ENCODE measurements at regions not wholly inside any gene's neighbourhood (a gene's known extent, or its start where the extent isn't known, plus 50 kb on each side); places are given as distances from the start of the nearest gene placed in this dataset.

- Mint-ChIP-seq H3K27ac (no peak overlapping the region), H3K9me3 (no peaks in the 10 kb centered on the region), H3K27me3 (no peaks in the 10 kb centered on the region), H3K4me1 (no peaks in the 10 kb centered on the region), H3K36me3 (no peaks in the 10 kb centered on the region), H3K4me3 (no peak overlapping the region)
- no peak for DNase-seq
Observed at GRCh38 chrX:13266641-13267345, 53.1 kb downstream of the ATXN3L start.

DNA sequence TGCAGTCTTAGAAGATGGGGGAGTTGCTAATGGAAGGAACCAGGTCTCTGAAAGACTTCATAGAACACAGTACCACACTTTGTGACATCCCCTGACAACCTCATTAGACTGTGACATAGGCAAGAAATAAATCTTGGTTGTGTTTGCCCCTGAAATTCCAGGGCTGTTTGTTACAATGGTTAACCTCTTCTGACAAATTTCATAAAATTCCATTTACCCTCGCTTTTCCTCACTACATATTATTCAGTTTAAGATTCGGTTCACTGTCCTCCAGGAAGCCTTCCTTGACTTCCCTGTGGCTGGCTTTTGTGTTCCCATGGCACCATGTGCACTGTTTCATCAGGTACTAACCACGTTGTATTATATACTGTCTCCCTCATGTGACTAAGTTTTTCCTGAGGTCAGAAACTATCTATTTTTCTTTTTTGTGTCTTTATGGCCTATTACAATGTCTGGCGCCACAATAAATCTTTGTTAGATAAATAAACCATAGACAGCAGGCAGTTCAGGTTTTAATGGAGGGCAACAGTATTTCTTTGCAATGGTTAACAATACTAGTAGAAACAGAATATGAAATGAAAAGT is 54.2 kb downstream of the ATXN3L start:
- DNase-seq = no peak
- no peaks in the 10 kb centered on the region for H3K27me3 Mint-ChIP-seq
- no peaks in the 10 kb centered on the region for H3K36me3 Mint-ChIP-seq
- no peaks in the 10 kb centered on the region for H3K4me1 Mint-ChIP-seq
- H3K27ac Mint-ChIP-seq = no peak overlapping the region
- H3K9me3 Mint-ChIP-seq = no peaks in the 10 kb centered on the region
- no peak overlapping the region for H3K4me3 Mint-ChIP-seq

DNA sequence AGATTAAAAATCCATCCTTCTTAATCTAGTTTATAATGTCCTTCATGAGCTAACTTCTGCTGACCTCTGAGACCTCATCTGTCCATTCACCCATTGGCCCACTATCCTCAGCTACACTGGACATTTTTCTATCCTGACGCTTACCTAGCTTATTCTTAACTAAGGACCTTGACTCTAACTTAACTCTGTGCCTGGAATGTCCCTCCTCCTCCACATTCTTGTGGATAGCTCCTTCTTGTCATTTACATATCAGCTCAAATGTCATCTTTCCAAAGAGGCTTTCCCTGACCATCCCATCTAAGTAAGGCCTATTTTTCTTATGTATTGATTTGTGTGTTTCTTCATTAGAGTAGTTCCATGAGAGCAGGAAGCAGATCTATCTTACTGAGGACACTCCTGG is 54.7 kb downstream of the ATXN3L start:
- H3K9me3 Mint-ChIP-seq = no peaks in the 10 kb centered on the region
- no peaks in the 10 kb centered on the region for H3K4me1 Mint-ChIP-seq
- no peaks in the 10 kb centered on the region for H3K27me3 Mint-ChIP-seq
- no peak for DNase-seq
- H3K27ac Mint-ChIP-seq = no peak overlapping the region
- H3K4me3 Mint-ChIP-seq = no peak overlapping the region
- H3K36me3 Mint-ChIP-seq = no peaks in the 10 kb centered on the region

DNA sequence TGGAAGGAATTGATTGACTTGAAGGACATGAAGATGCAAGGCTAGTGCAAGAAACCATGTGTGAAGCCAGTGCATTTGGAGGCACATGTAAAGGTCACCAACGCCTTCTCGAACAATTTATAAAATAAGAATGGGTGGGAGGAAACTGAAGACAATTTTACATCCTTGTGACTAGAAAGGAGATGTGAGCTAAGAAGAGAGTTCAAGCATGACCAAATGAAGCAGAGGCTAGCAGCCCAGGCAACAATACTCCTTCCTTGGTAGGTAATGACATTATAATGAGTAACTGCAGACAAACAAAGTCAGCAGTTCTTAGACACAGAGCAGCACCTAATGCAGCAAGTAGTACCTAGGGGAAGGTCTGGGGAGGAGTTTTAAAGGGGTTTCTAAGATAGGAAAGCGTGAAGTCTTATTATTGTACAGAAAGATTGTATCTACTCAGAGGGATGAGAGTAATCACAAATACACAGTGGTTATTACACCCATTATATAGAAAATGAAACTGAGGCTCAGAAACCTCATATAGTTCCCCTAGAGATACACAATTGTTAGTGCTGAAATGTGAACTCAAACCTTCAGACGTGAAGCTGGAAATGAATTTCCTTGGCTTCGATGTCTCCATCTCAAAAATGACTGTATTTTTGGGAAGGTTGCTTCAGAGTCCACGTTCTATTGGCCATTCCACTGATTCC is 56.1 kb downstream of the ATXN3L start:
- Mint-ChIP-seq H3K36me3 (no peaks in the 10 kb centered on the region), H3K27me3 (no peaks in the 10 kb centered on the region), H3K4me3 (no peak overlapping the region), H3K4me1 (no peaks in the 10 kb centered on the region), H3K9me3 (no peaks in the 10 kb centered on the region), H3K27ac (no peak overlapping the region)
- no peak for DNase-seq

DNA sequence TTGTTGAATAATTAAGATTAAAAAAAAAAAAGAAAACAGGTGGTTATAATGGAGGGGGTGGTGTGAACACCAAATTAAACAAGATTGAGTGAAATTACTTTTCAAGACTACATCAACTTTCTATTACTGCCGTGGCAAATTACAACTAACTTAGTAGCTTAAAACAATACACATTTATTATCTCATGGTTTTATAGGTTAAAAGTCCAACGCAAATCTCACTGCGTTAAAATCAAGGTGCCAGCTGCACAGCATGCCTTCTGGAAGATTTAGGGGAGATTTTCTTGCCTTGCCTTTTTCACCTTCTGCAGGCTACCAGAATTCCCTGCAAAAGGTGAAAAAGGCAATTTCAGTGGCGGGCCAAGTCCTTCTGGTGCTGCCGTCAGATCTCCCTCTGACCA is 58.5 kb downstream of the ATXN3L start:
- Mint-ChIP-seq H3K4me1 (peaks cover 11% of the 10 kb centered on the region), H3K27ac (no peak overlapping the region), H3K4me3 (no peak overlapping the region), H3K36me3 (no peaks in the 10 kb centered on the region), H3K9me3 (no peaks in the 10 kb centered on the region), H3K27me3 (no peaks in the 10 kb centered on the region)
- DNase-seq = no peak

DNA sequence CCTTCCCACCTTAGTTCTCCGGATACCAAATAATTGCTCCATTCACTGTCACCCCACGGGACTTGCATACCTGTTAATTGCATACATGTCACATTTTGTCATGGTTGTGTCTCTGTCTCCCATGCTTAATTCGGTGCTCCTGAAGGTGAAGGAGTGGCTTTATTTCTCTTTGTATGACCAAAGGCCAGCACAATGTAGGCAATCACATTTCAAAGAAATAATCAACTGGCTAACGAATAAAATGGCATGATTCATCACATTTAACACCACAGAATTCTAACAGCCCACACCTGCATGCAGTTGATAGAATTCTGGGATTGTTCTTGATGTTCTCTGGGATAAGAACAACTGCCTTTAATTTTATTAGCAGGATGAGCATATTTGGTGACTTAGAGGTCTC is 59.3 kb downstream of the ATXN3L start:
- Mint-ChIP-seq H3K36me3 (peaks cover 4% of the 10 kb centered on the region), H3K9me3 (no peaks in the 10 kb centered on the region), H3K27me3 (no peaks in the 10 kb centered on the region), H3K4me1 (peaks cover 11% of the 10 kb centered on the region), H3K27ac (no peak overlapping the region), H3K4me3 (no peak overlapping the region)
- no peak for DNase-seq

GRCh38 chrX:13258725-13259124 is 61.1 kb downstream of the ATXN3L start:
- Mint-ChIP-seq H3K9me3 (no peaks in the 10 kb centered on the region), H3K27ac (no peak overlapping the region), H3K27me3 (no peaks in the 10 kb centered on the region), H3K4me3 (no peak overlapping the region), H3K4me1 (peaks cover 19% of the 10 kb centered on the region), H3K36me3 (peaks cover 5% of the 10 kb centered on the region)
- no peak for DNase-seq

- no peak for DNase-seq
- H3K4me3 Mint-ChIP-seq = no peak overlapping the region
- peaks cover 3% of the 10 kb centered on the region for H3K9me3 Mint-ChIP-seq
- no peak overlapping the region for H3K27ac Mint-ChIP-seq
- peaks cover 5% of the 10 kb centered on the region for H3K36me3 Mint-ChIP-seq
- peaks cover 24% of the 10 kb centered on the region for H3K4me1 Mint-ChIP-seq
- H3K27me3 Mint-ChIP-seq = no peaks in the 10 kb centered on the region
Observed at GRCh38 chrX:13258052-13258444, 61.8 kb downstream of the ATXN3L start.

DNA sequence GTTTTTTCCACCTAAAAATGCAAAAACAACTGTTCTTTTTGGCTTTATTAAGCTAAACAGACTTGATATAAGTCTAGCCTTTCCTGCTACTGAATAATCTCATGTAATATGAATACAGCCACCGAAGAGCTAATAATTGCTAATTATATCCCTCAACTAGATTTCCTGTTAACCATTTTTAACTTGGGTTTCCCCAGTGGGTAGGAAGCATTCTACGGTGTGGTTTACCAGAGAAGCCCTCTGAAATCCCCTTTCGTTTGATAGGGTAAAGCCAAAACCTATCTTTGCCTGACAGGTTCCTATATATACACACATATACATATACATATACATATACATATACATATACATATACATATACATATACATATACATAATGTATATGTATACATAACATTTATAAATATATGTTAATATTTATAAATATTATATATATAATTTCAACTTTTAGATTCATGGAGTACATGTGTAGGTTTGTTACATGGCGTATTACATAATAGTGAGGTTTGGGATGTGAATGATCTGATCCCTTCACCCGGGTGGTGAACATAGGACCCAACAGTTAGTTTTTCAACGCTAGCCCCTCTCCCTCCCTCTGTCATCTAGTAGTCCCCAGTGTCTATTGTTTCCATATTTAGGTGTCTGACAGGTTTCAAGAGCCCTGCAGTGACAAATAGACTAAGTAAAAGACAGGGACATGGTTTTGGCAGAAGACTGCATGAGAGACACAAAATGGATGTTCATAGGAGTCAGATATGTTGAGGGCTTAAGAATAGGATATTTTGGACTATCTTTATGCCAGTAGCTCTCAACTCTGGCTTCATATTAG is 62.4 kb downstream of the ATXN3L start:
- Mint-ChIP-seq H3K27me3 (no peaks in the 10 kb centered on the region), H3K27ac (peak overlapping the region; percentile 72), H3K36me3 (peaks cover 5% of the 10 kb centered on the region), H3K9me3 (peaks cover 3% of the 10 kb centered on the region), H3K4me1 (peaks cover 24% of the 10 kb centered on the region), H3K4me3 (no peak overlapping the region)
- DNase-seq = no peak

GRCh38 chrX:13256603-13257002 is 63.2 kb downstream of the ATXN3L start:
- H3K4me3 Mint-ChIP-seq = no peak overlapping the region
- peak overlapping the region; percentile 72 for H3K27ac Mint-ChIP-seq
- H3K4me1 Mint-ChIP-seq = peaks cover 24% of the 10 kb centered on the region
- peaks cover 5% of the 10 kb centered on the region for H3K36me3 Mint-ChIP-seq
- DNase-seq = no peak
- H3K27me3 Mint-ChIP-seq = no peaks in the 10 kb centered on the region
- peaks cover 3% of the 10 kb centered on the region for H3K9me3 Mint-ChIP-seq

GRCh38 chrX:13254870-13255269 is 65.0 kb downstream of the ATXN3L start:
- DNase-seq = no peak
- Mint-ChIP-seq H3K9me3 (peaks cover 3% of the 10 kb centered on the region), H3K36me3 (peaks cover 5% of the 10 kb centered on the region), H3K4me3 (no peak overlapping the region), H3K27me3 (no peaks in the 10 kb centered on the region), H3K27ac (no peak overlapping the region), H3K4me1 (peaks cover 27% of the 10 kb centered on the region)

GRCh38 chrX:13254076-13254785 is 65.6 kb downstream of the ATXN3L start:
- Mint-ChIP-seq H3K36me3 (peaks cover 5% of the 10 kb centered on the region), H3K9me3 (peaks cover 3% of the 10 kb centered on the region), H3K4me3 (no peak overlapping the region), H3K4me1 (peaks cover 29% of the 10 kb centered on the region), H3K27ac (peak overlapping the region; percentile 29), H3K27me3 (no peaks in the 10 kb centered on the region)
- DNase-seq = peak; percentile 6

DNA sequence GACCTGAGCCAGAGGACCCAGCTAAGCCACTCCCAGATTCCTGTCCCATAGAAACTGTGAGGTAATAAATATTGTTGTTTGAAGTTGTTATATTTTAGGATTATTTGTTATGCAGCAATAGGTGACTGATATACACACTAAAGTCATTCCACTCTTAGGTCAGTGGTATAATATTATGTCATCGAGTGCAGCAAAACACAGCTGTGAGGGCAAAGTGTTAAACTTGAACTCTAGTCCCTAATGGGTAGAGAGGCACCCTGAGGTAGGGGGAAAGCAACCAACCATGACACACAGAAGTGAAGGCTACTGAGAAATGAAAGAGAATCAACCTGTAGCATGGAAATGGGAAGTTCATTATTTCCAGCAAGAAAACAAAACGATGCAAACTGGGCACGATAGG is 66.6 kb downstream of the ATXN3L start:
- Mint-ChIP-seq H3K9me3 (peaks cover 3% of the 10 kb centered on the region), H3K4me1 (peaks cover 29% of the 10 kb centered on the region), H3K27ac (peak overlapping the region; percentile 68), H3K27me3 (no peaks in the 10 kb centered on the region), H3K4me3 (no peak overlapping the region), H3K36me3 (peaks cover 5% of the 10 kb centered on the region)
- DNase-seq = no peak

GRCh38 chrX:13252726-13253125 is 67.1 kb downstream of the ATXN3L start:
- H3K27ac Mint-ChIP-seq = no peak overlapping the region
- peaks cover 5% of the 10 kb centered on the region for H3K36me3 Mint-ChIP-seq
- peaks cover 3% of the 10 kb centered on the region for H3K9me3 Mint-ChIP-seq
- no peak overlapping the region for H3K4me3 Mint-ChIP-seq
- H3K27me3 Mint-ChIP-seq = no peaks in the 10 kb centered on the region
- H3K4me1 Mint-ChIP-seq = peaks cover 28% of the 10 kb centered on the region
- DNase-seq = no peak

All from activated naive CD8-positive, alpha-beta T cell treated with anti-CD3 and anti-CD28 coated beads for 36 hours (primary cell).